DOHH2 (cell line): ENCODE measurements at regions not wholly inside any gene's neighbourhood (a gene's known extent, or its start where the extent isn't known, plus 50 kb on each side); places are given as distances from the start of the nearest gene placed in this dataset.

Experiments
- H3F3A ChIP-seq: fragments of 200-600 bp; sonication (generic), shearing (Covaris generic); 2 replicates; pipeline ENCODE4 v1.6.0; 2016; ENCODE audit warnings: antibody characterized with exemption, mild to moderate bottlenecking; ENCODE audit not compliant: control insufficient read depth, insufficient read depth
- H3K27ac ChIP-seq: fragments of 200-600 bp; sonication (generic); 2 replicates; pipeline ENCODE4 v1.5.1; 2014; ENCODE audit warnings: low read depth, mild to moderate bottlenecking, low read length, moderate library complexity
- H3K27me3 ChIP-seq: fragments of 200-600 bp; sonication (generic); 2 replicates; pipeline ENCODE4 v1.6.1; 2014; ENCODE audit warnings: mild to moderate bottlenecking, low read length, mixed read lengths; ENCODE audit not compliant: control insufficient read depth
- H3K36me3 ChIP-seq: fragments of 200-600 bp; sonication (generic); 2 replicates; pipeline ENCODE4 v1.6.1; 2014; ENCODE audit warnings: mild to moderate bottlenecking, low read length, moderate library complexity, mixed read lengths; ENCODE audit not compliant: control insufficient read depth
- H3K4me1 ChIP-seq: fragments of 200-600 bp; sonication (generic); 2 replicates; pipeline ENCODE4 v1.6.1; 2014; ENCODE audit warnings: mild to moderate bottlenecking, low read length, mixed read lengths; ENCODE audit not compliant: control insufficient read depth
- H3K4me2 ChIP-seq: fragments of 200-600 bp; sonication (generic); 2 replicates; pipeline ENCODE4 v1.6.0; 2014; ENCODE audit warnings: mild to moderate bottlenecking, low read length, moderate library complexity
- H3K4me3 ChIP-seq: fragments of 200-600 bp; sonication (generic); 2 replicates; pipeline ENCODE4 v1.5.1; 2014; ENCODE audit warnings: mild to moderate bottlenecking, low read length, mixed read lengths
- H3K79me2 ChIP-seq: fragments of 200-600 bp; sonication (generic); 2 replicates; pipeline ENCODE4 v1.6.1; 2014; ENCODE audit warnings: mild to moderate bottlenecking, low read length, mixed read lengths; ENCODE audit not compliant: control insufficient read depth
- H3K9me2 ChIP-seq: fragments of 200-600 bp; sonication (generic); replicated peaks from 2 replicates; pipeline ENCODE4 v1.6.1; 2014; ENCODE audit warnings: mild to moderate bottlenecking, low read length, mixed read lengths; ENCODE audit not compliant: control insufficient read depth
- H3K9me3 ChIP-seq: fragments of 200-600 bp; sonication (generic); 2 replicates; pipeline ENCODE4 v1.6.1; 2014; ENCODE audit warnings: antibody characterized with exemption, low read length, mixed read lengths; ENCODE audit not compliant: control insufficient read depth, insufficient read depth
- H4K20me1 ChIP-seq: fragments of 200-600 bp; sonication (generic); 2 replicates; pipeline ENCODE4 v1.6.0; 2014; ENCODE audit warnings: low read depth, mild to moderate bottlenecking, antibody characterized with exemption, low read length, moderate library complexity; ENCODE audit not compliant: control insufficient read depth, insufficient read depth
- CTCF ChIP-seq: fragments of 200-600 bp; sonication (generic); IDR thresholded peaks from one replicate; pipeline ENCODE4 v1.5.1; 2014; ENCODE audit warnings: antibody characterized with exemption, mild to moderate bottlenecking, low read depth, low read length; ENCODE audit not compliant: poor library complexity, severe bottlenecking
- EZH2phosphoT487 ChIP-seq: fragments of 200-600 bp; sonication (generic); IDR thresholded peaks from 2 replicates; pipeline ENCODE4 v1.6.1; 2017; ENCODE audit warnings: borderline replicate concordance, mild to moderate bottlenecking, antibody characterized with exemption, low read length, moderate library complexity, mixed read lengths

- Histone ChIP-seq H3K27ac (no peak overlapping the region), H3K4me3 (no peak overlapping the region), H3K9me3 (no peaks in the 10 kb centered on the region), H3K79me2 (no peaks in the 10 kb centered on the region), H3K36me3 (no peaks in the 10 kb centered on the region), H3K4me2 (no peak overlapping the region), H3K4me1 (no peaks in the 10 kb centered on the region), H3F3A (no peaks in the 10 kb centered on the region), H3K27me3 (no peaks in the 10 kb centered on the region), H3K9me2 (no peaks in the 10 kb centered on the region), H4K20me1 (no peaks in the 10 kb centered on the region)
- TF ChIP-seq EZH2phosphoT487, result no peak
- no peak for TF ChIP-seq CTCF
Measured at GRCh38 chr13:82729401-82729800, 1152.9 kb downstream of the SLITRK1 start.

GRCh38 chr13:82720986-82721385, 1161.3 kb downstream of the SLITRK1 start:
- H3K9me3 ChIP-seq, result no peaks in the 10 kb centered on the region
- H3K4me1 ChIP-seq, result no peaks in the 10 kb centered on the region
- H3F3A ChIP-seq, result no peaks in the 10 kb centered on the region
- H3K27me3 ChIP-seq, result no peaks in the 10 kb centered on the region
- H3K4me2 ChIP-seq, result no peak overlapping the region
- no peak overlapping the region for H3K27ac ChIP-seq
- no peaks in the 10 kb centered on the region for H3K9me2 ChIP-seq
- H3K4me3 ChIP-seq, result no peak overlapping the region
- no peaks in the 10 kb centered on the region for H3K36me3 ChIP-seq
- no peaks in the 10 kb centered on the region for H3K79me2 ChIP-seq
- no peaks in the 10 kb centered on the region for H4K20me1 ChIP-seq
- TF ChIP-seq CTCF, result no peak
- TF ChIP-seq EZH2phosphoT487, result no peak

- H3K27me3 ChIP-seq, result no peaks in the 10 kb centered on the region
- no peaks in the 10 kb centered on the region for H3K9me3 ChIP-seq
- no peaks in the 10 kb centered on the region for H3K79me2 ChIP-seq
- no peak overlapping the region for H3K4me2 ChIP-seq
- H3K9me2 ChIP-seq, result no peaks in the 10 kb centered on the region
- no peaks in the 10 kb centered on the region for H4K20me1 ChIP-seq
- no peaks in the 10 kb centered on the region for H3F3A ChIP-seq
- TF ChIP-seq EZH2phosphoT487, result no peak
- TF ChIP-seq CTCF, result no peak
- no peak overlapping the region for H3K4me3 ChIP-seq
- no peak overlapping the region for H3K27ac ChIP-seq
- H3K36me3 ChIP-seq, result no peaks in the 10 kb centered on the region
- H3K4me1 ChIP-seq, result no peaks in the 10 kb centered on the region
Measured at GRCh38 chr13:82719987-82720386, 1162.3 kb downstream of the SLITRK1 start.

GRCh38 chr13:82717249-82717648, 1165.0 kb downstream of the SLITRK1 start:
- Histone ChIP-seq H3K27ac (no peak overlapping the region), H3K9me3 (no peaks in the 10 kb centered on the region), H3F3A (no peaks in the 10 kb centered on the region), H3K79me2 (no peaks in the 10 kb centered on the region), H3K4me3 (no peak overlapping the region), H4K20me1 (no peaks in the 10 kb centered on the region), H3K9me2 (no peaks in the 10 kb centered on the region), H3K4me2 (no peak overlapping the region), H3K4me1 (no peaks in the 10 kb centered on the region), H3K36me3 (no peaks in the 10 kb centered on the region), H3K27me3 (no peaks in the 10 kb centered on the region)
- TF ChIP-seq CTCF (no peak), EZH2phosphoT487 (no peak)
